Endothelial cell of umbilical vein (primary cell): ENCODE measurements at regions not wholly inside any gene's neighbourhood (a gene's known extent, or its start where the extent isn't known, plus 50 kb on each side); places are given as distances from the start of the nearest gene placed in this dataset.

Source experiments
- CTCF ChIP-seq, 2 donors: IDR thresholded peaks; 1 replicate in 1 of 2; 2 replicates in 1 of 2; pipeline ENCODE4 v1.5.1; 2011; ENCODE audit warnings: low read length in 2 of 2, mild to moderate bottlenecking in 2 of 2, moderate library complexity in 2 of 2, control low read depth in 1 of 2, inconsistent platforms in 1 of 2, low read depth in 1 of 2; ENCODE audit not compliant: insufficient read depth in 1 of 2; ENCODE audit errors: extremely low read depth in 1 of 2
- EZH2 ChIP-seq: IDR thresholded peaks from 2 replicates; pipeline ENCODE4 v1.6.1; 2012; ENCODE audit warnings: borderline replicate concordance, low read depth, mild to moderate bottlenecking, moderate library complexity, low read length, inconsistent platforms; ENCODE audit not compliant: severe bottlenecking
- GATA2 ChIP-seq: IDR thresholded peaks from 2 replicates; pipeline ENCODE4 v1.7.0; 2011; ENCODE audit warnings: low read depth, mild to moderate bottlenecking, moderate library complexity, mixed read lengths, low read length; ENCODE audit not compliant: insufficient read length, insufficient read depth
- JUN ChIP-seq: IDR thresholded peaks from 2 replicates; pipeline ENCODE4 v1.6.1; 2011; ENCODE audit warnings: borderline replicate concordance, low read depth; ENCODE audit not compliant: insufficient read length, insufficient read depth
- MAX ChIP-seq: IDR thresholded peaks from 2 replicates; pipeline ENCODE4 v1.6.1; 2011; ENCODE audit not compliant: insufficient read depth, insufficient read length
- POLR2A ChIP-seq: IDR thresholded peaks from 2 replicates; pipeline ENCODE4 v1.6.1; 2012; ENCODE audit warnings: low read depth, mild to moderate bottlenecking, control low read depth, low read length

- TF ChIP-seq CTCF (IDR thresholded peaks at IDR 0.05; ENCODE audit: extremely low read depth in 1 of 2, insufficient read depth in 1 of 2, low read depth in 1 of 2, low read length in 2 of 2) (no peak), MAX (no peak), EZH2 (no peak), GATA2 (no peak), JUN (no peak), POLR2A (no peak)
These were observed 322.7 kb downstream of the NPIPA8 start for GRCh38 chr16:18013863-18014262.
